ENCODE measurements at regions not wholly inside any gene's neighbourhood (a gene's known extent, or its start where the extent isn't known, plus 50 kb on each side); places are given as distances from the start of the nearest gene placed in this dataset.

DNA sequence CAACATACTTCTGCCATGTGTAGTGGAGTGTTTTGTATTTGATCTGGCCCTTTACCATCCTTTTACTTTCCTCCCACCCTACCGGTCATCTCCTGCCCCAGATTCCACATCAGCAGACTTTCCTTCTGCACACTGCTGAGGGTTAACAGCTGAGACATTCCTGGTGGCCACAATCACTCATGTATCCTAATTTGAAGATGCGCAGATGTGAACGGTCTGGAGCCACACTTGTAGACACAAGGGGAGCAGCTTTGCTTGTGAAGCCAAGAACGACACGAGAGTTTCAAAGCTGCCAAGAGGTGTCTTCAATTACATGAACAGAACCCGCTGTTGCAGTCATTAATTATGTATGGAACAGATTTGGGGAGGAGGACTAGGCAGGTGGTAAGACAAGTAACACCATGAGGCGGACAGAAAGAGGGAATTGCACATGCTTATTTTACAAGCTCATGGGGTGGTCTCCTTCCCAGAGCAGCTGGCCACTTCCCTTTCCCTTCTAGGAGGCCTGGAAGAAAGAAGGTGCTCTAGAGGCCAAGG lies 260.7 kb upstream of the KLHL29 start:
- TF ChIP-seq SUZ12 (IDR thresholded peaks at IDR 0.05; ENCODE audit: extremely low read depth, insufficient read depth, insufficient read length) (no peak), ZNF274 (IDR thresholded peaks at IDR 0.05; ENCODE audit: low read depth, low read length) (no peak), YY1 (IDR thresholded peaks at IDR 0.05; ENCODE audit: insufficient read depth, insufficient read length) (no peak)
